AG08395 (cell line): ENCODE measurements at regions not wholly inside any gene's neighbourhood (a gene's known extent, or its start where the extent isn't known, plus 50 kb on each side); places are given as distances from the start of the nearest gene placed in this dataset.

Source experiments
- DNase-seq: peaks from one replicate; pipeline ENCODE4 v3.0.0; 2012; ENCODE audit warnings: mixed read lengths, low spot score

- no peak for DNase-seq
Observed at GRCh38 chr12:78793491-78793890, 71.1 kb upstream of the SYT1 start.

- DNase-seq = no peak
Observed at GRCh38 chr12:78793982-78794381, 70.6 kb upstream of the SYT1 start.

- DNase-seq = no peak
Observed at GRCh38 chr12:78795934-78796445, 68.6 kb upstream of the SYT1 start.

GRCh38 chr12:78797196-78797931, 67.2 kb upstream of the SYT1 start:
- DNase-seq = no peak

GRCh38 chr12:78799649-78800048, 64.9 kb upstream of the SYT1 start:
- no peak for DNase-seq

GRCh38 chr12:78802593-78802992, 62.0 kb upstream of the SYT1 start:
- peak; percentile 25 for DNase-seq

GRCh38 chr12:78804262-78804661, 60.3 kb upstream of the SYT1 start:
- no peak for DNase-seq
